Common myeloid progenitor, CD34-positive (primary cell): ENCODE measurements at regions not wholly inside any gene's neighbourhood (a gene's known extent, or its start where the extent isn't known, plus 50 kb on each side); places are given as distances from the start of the nearest gene placed in this dataset.

Experiments
- CTCF ChIA-PET: fragments of 350-600 bp; sonication (Branson Sonifier 250); formaldehyde crosslinking; loops from one replicate; lab custom pipeline; 2021; ENCODE audit warnings: antibody characterized with exemption; lab: Charles Lee
- POLR2A ChIA-PET: fragments of 350-600 bp; sonication (Branson Sonifier 250); formaldehyde crosslinking; loops from one replicate; lab custom pipeline; 2021; ENCODE audit warnings: antibody characterized with exemption; lab: Charles Lee
- DNase-seq, 3 donors: peaks; one replicate each; pipeline versions ENCODE4 v3.0.0 to v3.0.0-alpha.2; 2013
- H3K27ac ChIP-seq, 2 experiments: 1 replicate in 1 of 2; 2 replicates in 1 of 2; pipeline ENCODE4 v1.7.0; 2013; ENCODE audit warnings: inconsistent platforms in 2 of 2, low read length in 2 of 2, mild to moderate bottlenecking in 2 of 2, low read depth in 1 of 2, moderate library complexity in 1 of 2; ENCODE audit not compliant: severe bottlenecking in 2 of 2, insufficient read depth in 1 of 2, poor library complexity in 1 of 2
- H3K27me3 ChIP-seq, 5 experiments: replicated peaks in 2 of 5; 1 replicate in 3 of 5; 2 replicates in 2 of 5; pipeline versions ENCODE4 v1.6.1 to v1.7.0; 2013; ENCODE audit warnings: low read length in 4 of 5, mild to moderate bottlenecking in 2 of 5, moderate library complexity in 2 of 5, inconsistent platforms in 1 of 5; ENCODE audit not compliant: insufficient read depth in 5 of 5, control insufficient read depth in 4 of 5
- H3K36me3 ChIP-seq, 4 experiments: 1 replicate in 2 of 4; 2 replicates in 2 of 4; pipeline versions ENCODE4 v1.6.1 to v1.7.0; 2013; ENCODE audit warnings: low read length in 3 of 4, control low read depth in 1 of 4, mild to moderate bottlenecking in 1 of 4; ENCODE audit not compliant: control insufficient read depth in 4 of 4, insufficient read depth in 4 of 4
- H3K4me1 ChIP-seq, 4 experiments: 1 replicate in 3 of 4; 2 replicates in 1 of 4; pipeline versions ENCODE4 v1.6.1 to v1.7.1; 2013; ENCODE audit warnings: low read length in 3 of 4, mild to moderate bottlenecking in 3 of 4, control low read depth in 1 of 4, inconsistent platforms in 1 of 4, moderate library complexity in 1 of 4; ENCODE audit not compliant: control insufficient read depth in 4 of 4, insufficient read depth in 4 of 4; ENCODE audit errors: control extremely low read depth in 1 of 4
- H3K4me3 ChIP-seq, 7 experiments: 1 replicate in 4 of 7; 2 replicates in 3 of 7; pipeline versions ENCODE4 v1.5.1 to v1.7.0; 2013; ENCODE audit warnings: mild to moderate bottlenecking in 7 of 7, low read length in 6 of 7, moderate library complexity in 6 of 7, inconsistent platforms in 2 of 7, low read depth in 2 of 7, control low read depth in 1 of 7; ENCODE audit not compliant: insufficient read depth in 4 of 7, control insufficient read depth in 1 of 7; ENCODE audit errors: extremely low read depth in 1 of 7
- H3K9me3 ChIP-seq, 5 experiments: 1 replicate in 4 of 5; 2 replicates in 1 of 5; pipeline versions ENCODE4 v1.6.1 to v1.7.1; 2013; ENCODE audit warnings: low read length in 4 of 5, mild to moderate bottlenecking in 2 of 5, inconsistent platforms in 1 of 5, low read depth in 1 of 5, moderate library complexity in 1 of 5; ENCODE audit not compliant: control insufficient read depth in 4 of 5, insufficient read depth in 2 of 5; ENCODE audit errors: control extremely low read depth in 1 of 5
- WGBS: methylation state at CpG from one replicate; pipeline ENCODE4 v1.1.5; 2013; ENCODE audit not compliant: insufficient coverage; 5-methylcytosine and 5-hydroxymethylcytosine counted together

GRCh38 chr2:66024391-66024790, 410.5 kb upstream of the MEIS1 start:
- Histone ChIP-seq H3K4me1 (no peaks in the 10 kb centered on the region), H3K9me3 (peaks cover 0 to 3% (median 0%) of the 10 kb centered on the region in 5 experiments), H3K4me3 (no peak overlapping the region), H3K27me3 (peaks cover 0 to 3% (median 0%) of the 10 kb centered on the region in 5 experiments), H3K36me3 (no peaks in the 10 kb centered on the region), H3K27ac (no peak overlapping the region)
- DNase-seq = no peak
- WGBS = 80% methylated on average over 5 of the region's 6 CpGs
- ChIA-PET CTCF (no interaction called here), POLR2A (no interaction called here)

- Histone ChIP-seq H3K27ac (no peak overlapping the region), H3K4me1 (no peaks in the 10 kb centered on the region), H3K36me3 (no peaks in the 10 kb centered on the region), H3K27me3 (peaks cover 0 to 3% (median 0%) of the 10 kb centered on the region in 5 experiments), H3K9me3 (peaks cover 0 to 3% (median 0%) of the 10 kb centered on the region in 5 experiments), H3K4me3 (no peak overlapping the region)
- no peak for DNase-seq
- ChIA-PET POLR2A (no interaction called here), CTCF (no interaction called here)
- WGBS = 100% methylated on average over 1 of the region's 1 CpG
Observed at GRCh38 chr2:66021296-66021695, 413.6 kb upstream of the MEIS1 start.

- Histone ChIP-seq H3K36me3 (no peaks in the 10 kb centered on the region), H3K27ac (no peak overlapping the region), H3K9me3 (no peaks in the 10 kb centered on the region), H3K27me3 (no peaks in the 10 kb centered on the region), H3K4me3 (no peak overlapping the region), H3K4me1 (no peaks in the 10 kb centered on the region)
- no peak for DNase-seq
- WGBS = 95% methylated on average over 2 of the region's 2 CpGs
- CTCF ChIA-PET = no interaction called here
- POLR2A ChIA-PET = no interaction called here
Observed at GRCh38 chr2:66017763-66018162, 417.2 kb upstream of the MEIS1 start.

DNA sequence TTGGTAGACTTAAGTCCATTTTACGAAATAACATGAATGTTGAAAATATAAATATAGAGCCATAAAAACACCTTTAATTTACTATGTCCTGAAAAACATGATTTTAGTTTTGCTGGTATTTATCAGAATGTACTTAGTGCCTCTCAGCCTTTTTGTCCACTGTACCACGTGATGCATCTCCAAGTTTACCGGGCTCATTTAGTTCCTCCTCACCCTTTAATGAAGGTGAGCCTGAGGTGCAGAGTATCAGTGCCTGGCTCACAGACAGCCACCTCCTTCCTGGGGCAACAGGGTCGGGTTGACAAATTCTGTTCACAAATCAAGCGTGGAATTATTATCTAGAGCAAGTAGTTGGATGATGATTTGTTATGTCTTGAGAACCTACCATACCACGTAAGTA, 420.5 kb upstream of the MEIS1 start:
- Histone ChIP-seq H3K27ac (no peak overlapping the region), H3K27me3 (no peaks in the 10 kb centered on the region), H3K36me3 (no peaks in the 10 kb centered on the region), H3K9me3 (peaks cover 0 to 2% (median 0%) of the 10 kb centered on the region in 5 experiments), H3K4me1 (no peaks in the 10 kb centered on the region), H3K4me3 (no peak overlapping the region)
- WGBS = 100% methylated on average over 2 of the region's 6 CpGs
- DNase-seq = no peak
- POLR2A ChIA-PET = interaction anchor here (0.6 kb wide), 1 partner anchor 643 kb away, joined by 8 read pairs; no protein-coding TSS in a partner anchor
- CTCF ChIA-PET = interaction anchor here (0.9 kb wide), 1 partner anchor 14 kb away, joined by 5 read pairs; no protein-coding TSS in a partner anchor

DNA sequence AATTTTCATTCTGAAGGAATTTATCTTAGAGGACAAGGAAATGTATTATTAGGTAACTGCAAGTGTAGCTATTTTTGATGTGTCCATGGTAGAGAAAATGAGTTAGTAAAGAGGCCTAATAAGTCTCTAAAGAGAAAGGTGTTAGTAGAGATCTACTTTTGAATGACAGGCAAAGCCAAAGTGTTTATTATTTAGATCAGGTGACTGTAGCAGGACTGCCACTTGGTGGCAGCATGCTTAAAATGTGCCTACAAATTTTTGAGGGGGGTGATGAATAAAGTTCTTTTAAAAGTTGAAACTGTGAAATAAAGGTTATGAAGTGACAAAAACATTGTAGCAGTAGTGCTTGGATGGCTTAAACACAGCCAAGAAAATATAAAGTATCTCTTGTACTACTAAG, 421.5 kb upstream of the MEIS1 start:
- H3K27me3 ChIP-seq = no peaks in the 10 kb centered on the region
- H3K36me3 ChIP-seq = no peaks in the 10 kb centered on the region
- no peak for DNase-seq
- H3K9me3 ChIP-seq = peaks cover 0 to 2% (median 0%) of the 10 kb centered on the region in 5 experiments
- POLR2A ChIA-PET = no interaction called here
- no peak overlapping the region for H3K4me3 ChIP-seq
- CTCF ChIA-PET = no interaction called here
- no peak overlapping the region for H3K27ac ChIP-seq
- no peaks in the 10 kb centered on the region for H3K4me1 ChIP-seq

GRCh38 chr2:66003931-66004330, 431.0 kb upstream of the MEIS1 start:
- Histone ChIP-seq H3K4me1 (no peaks in the 10 kb centered on the region), H3K36me3 (no peaks in the 10 kb centered on the region), H3K27ac (no peak overlapping the region), H3K4me3 (no peak overlapping the region), H3K27me3 (no peaks in the 10 kb centered on the region), H3K9me3 (no peaks in the 10 kb centered on the region)
- ChIA-PET CTCF (no interaction called here), POLR2A (no interaction called here)
- no peak for DNase-seq

- Histone ChIP-seq H3K27ac (no peak overlapping the region), H3K27me3 (no peaks in the 10 kb centered on the region), H3K4me3 (no peak overlapping the region), H3K4me1 (no peaks in the 10 kb centered on the region), H3K9me3 (no peaks in the 10 kb centered on the region), H3K36me3 (no peaks in the 10 kb centered on the region)
- WGBS = no CpG with 5 or more reads among the region's 2 CpGs
- CTCF ChIA-PET = interaction anchor here (0.7 to 1.6 kb wide), 2 partner anchors 9 to 45 kb away, joined by 3 to 4 read pairs; no protein-coding TSS in a partner anchor
- POLR2A ChIA-PET = no interaction called here
- no peak for DNase-seq
Observed at GRCh38 chr2:66001538-66001937, 433.4 kb upstream of the MEIS1 start.
